ENCODE measurements at regions not wholly inside any gene's neighbourhood (a gene's known extent, or its start where the extent isn't known, plus 50 kb on each side); places are given as distances from the start of the nearest gene placed in this dataset.
"Not testable (repeated sequence)": the region's sequence is repeated elsewhere in the genome, so short reads cannot be mapped to it uniquely, and the experiment has no call there.

GRCh38 chr4:160570271-160570670 lies 1467.4 kb downstream of the RAPGEF2 start:
- Histone ChIP-seq H3K9me3 (ENCODE audit: insufficient read depth, low read length, severe bottlenecking) (no peaks in the 10 kb centered on the region), H3K4me2 (ENCODE audit: insufficient read depth, low read length) (no peak overlapping the region), H3K4me1 (ENCODE audit: insufficient read depth, low read length) (no peaks in the 10 kb centered on the region), H3K36me3 (ENCODE audit: insufficient read depth, low read length) (no peaks in the 10 kb centered on the region), H3K9ac (ENCODE audit: low read depth, low read length) (no peak overlapping the region), H2AFZ (ENCODE audit: low read depth, low read length) (no peak overlapping the region), H3K79me2 (ENCODE audit: insufficient read depth, low read length) (no peaks in the 10 kb centered on the region), H3K27me3 (ENCODE audit: insufficient read depth, low read length, poor library complexity) (no peaks in the 10 kb centered on the region), H3K27ac (ENCODE audit: low read length) (no peak overlapping the region), H3K4me3 (ENCODE audit: low read depth in 1 of 2, low read length in 2 of 2) (no peak overlapping the region), H4K20me1 (ENCODE audit: insufficient read depth, low read length) (no peaks in the 10 kb centered on the region)
- DNase-seq = no peak
- TF ChIP-seq EZH2 (IDR thresholded peaks at IDR 0.05; ENCODE audit: borderline replicate concordance, low read depth, low read length, severe bottlenecking) = no peak
- TF ChIP-seq, protein P1, sequence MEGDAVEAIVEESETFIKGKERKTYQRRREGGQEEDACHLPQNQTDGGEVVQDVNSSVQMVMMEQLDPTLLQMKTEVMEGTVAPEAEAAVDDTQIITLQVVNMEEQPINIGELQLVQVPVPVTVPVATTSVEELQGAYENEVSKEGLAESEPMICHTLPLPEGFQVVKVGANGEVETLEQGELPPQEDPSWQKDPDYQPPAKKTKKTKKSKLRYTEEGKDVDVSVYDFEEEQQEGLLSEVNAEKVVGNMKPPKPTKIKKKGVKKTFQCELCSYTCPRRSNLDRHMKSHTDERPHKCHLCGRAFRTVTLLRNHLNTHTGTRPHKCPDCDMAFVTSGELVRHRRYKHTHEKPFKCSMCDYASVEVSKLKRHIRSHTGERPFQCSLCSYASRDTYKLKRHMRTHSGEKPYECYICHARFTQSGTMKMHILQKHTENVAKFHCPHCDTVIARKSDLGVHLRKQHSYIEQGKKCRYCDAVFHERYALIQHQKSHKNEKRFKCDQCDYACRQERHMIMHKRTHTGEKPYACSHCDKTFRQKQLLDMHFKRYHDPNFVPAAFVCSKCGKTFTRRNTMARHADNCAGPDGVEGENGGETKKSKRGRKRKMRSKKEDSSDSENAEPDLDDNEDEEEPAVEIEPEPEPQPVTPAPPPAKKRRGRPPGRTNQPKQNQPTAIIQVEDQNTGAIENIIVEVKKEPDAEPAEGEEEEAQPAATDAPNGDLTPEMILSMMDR (IDR thresholded peaks at IDR 0.05; ENCODE audit: borderline replicate concordance, extremely low read depth, low read length, poor library complexity, severe bottlenecking) = no peak
- ATAC-seq (ENCODE audit: insufficient read depth, low read depth) = no peak

GRCh38 chr4:160574272-160574671 lies 1471.4 kb downstream of the RAPGEF2 start:
- not testable (repeated sequence) for H3K4me2 ChIP-seq (ENCODE audit: insufficient read depth, low read length); H4K20me1 ChIP-seq (ENCODE audit: insufficient read depth, low read length); H3K4me1 ChIP-seq (ENCODE audit: insufficient read depth, low read length); H3K4me3 ChIP-seq (ENCODE audit: low read depth in 1 of 2, low read length in 2 of 2); H3K36me3 ChIP-seq (ENCODE audit: insufficient read depth, low read length); H3K9me3 ChIP-seq (ENCODE audit: insufficient read depth, low read length, severe bottlenecking); H2AFZ ChIP-seq (ENCODE audit: low read depth, low read length); DNase-seq; H3K27me3 ChIP-seq (ENCODE audit: insufficient read depth, low read length, poor library complexity); ATAC-seq (ENCODE audit: insufficient read depth, low read depth); H3K9ac ChIP-seq (ENCODE audit: low read depth, low read length); H3K27ac ChIP-seq (ENCODE audit: low read length); H3K79me2 ChIP-seq (ENCODE audit: insufficient read depth, low read length)

DNA sequence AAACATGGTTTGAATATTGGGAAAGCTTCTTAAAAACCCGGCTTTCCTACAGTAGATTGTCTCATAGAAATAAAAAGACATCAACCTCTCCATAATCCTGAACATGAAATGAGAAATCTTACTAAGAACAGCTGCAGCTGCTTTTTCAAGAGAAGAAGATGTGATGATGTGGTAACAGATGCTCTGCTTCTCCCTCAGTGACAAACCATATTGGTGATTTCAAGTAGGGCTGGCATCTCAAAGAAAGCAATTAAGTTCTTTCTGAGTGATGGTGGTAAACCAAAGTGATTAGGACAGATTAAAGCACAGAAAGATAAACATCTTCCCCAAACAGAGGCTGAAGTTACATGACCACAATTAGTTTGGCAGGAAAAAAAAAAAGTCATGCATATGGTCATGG lies 1477.7 kb downstream of the RAPGEF2 start:
- Histone ChIP-seq H3K4me2 (ENCODE audit: insufficient read depth, low read length) (no peak overlapping the region), H3K79me2 (ENCODE audit: insufficient read depth, low read length) (no peaks in the 10 kb centered on the region), H3K9me3 (ENCODE audit: insufficient read depth, low read length, severe bottlenecking) (no peaks in the 10 kb centered on the region), H3K36me3 (ENCODE audit: insufficient read depth, low read length) (no peaks in the 10 kb centered on the region), H3K4me1 (ENCODE audit: insufficient read depth, low read length) (no peaks in the 10 kb centered on the region), H3K27ac (ENCODE audit: low read length) (no peak overlapping the region), H4K20me1 (ENCODE audit: insufficient read depth, low read length) (no peaks in the 10 kb centered on the region), H3K9ac (ENCODE audit: low read depth, low read length) (no peak overlapping the region), H2AFZ (ENCODE audit: low read depth, low read length) (no peak overlapping the region), H3K4me3 (ENCODE audit: low read depth in 1 of 2, low read length in 2 of 2) (no peak overlapping the region), H3K27me3 (ENCODE audit: insufficient read depth, low read length, poor library complexity) (no peaks in the 10 kb centered on the region)
- TF ChIP-seq EZH2 (IDR thresholded peaks at IDR 0.05; ENCODE audit: borderline replicate concordance, low read depth, low read length, severe bottlenecking) = no peak
- TF ChIP-seq, protein P1 (IDR thresholded peaks at IDR 0.05; ENCODE audit: borderline replicate concordance, extremely low read depth, low read length, poor library complexity, severe bottlenecking) = no peak
- DNase-seq = no peak
- ATAC-seq (ENCODE audit: insufficient read depth, low read depth) = no peak

DNA sequence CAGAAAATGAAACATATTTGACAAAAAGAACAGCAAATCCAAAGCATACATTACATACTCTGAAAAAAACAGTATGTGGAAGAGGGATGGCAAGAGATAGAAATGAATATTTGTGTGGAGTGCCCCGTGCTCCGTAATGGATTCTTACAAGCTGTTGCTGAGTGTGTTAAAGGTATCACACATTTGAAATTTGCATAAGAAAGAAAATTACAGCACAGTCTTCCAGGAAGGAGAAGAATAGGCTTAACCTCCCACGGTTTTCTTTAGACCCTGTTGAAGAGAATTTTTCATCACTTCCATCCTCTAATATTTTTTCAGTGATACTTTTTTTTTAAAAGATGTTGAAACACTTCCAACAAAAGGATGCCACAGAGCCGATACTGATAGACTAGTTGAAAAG lies 1489.4 kb downstream of the RAPGEF2 start:
- Histone ChIP-seq H3K36me3 (ENCODE audit: insufficient read depth, low read length) (no peaks in the 10 kb centered on the region), H4K20me1 (ENCODE audit: insufficient read depth, low read length) (no peaks in the 10 kb centered on the region), H2AFZ (ENCODE audit: low read depth, low read length) (no peak overlapping the region), H3K27ac (ENCODE audit: low read length) (no peak overlapping the region), H3K9me3 (ENCODE audit: insufficient read depth, low read length, severe bottlenecking) (no peaks in the 10 kb centered on the region), H3K27me3 (ENCODE audit: insufficient read depth, low read length, poor library complexity) (no peaks in the 10 kb centered on the region), H3K4me2 (ENCODE audit: insufficient read depth, low read length) (no peak overlapping the region), H3K9ac (ENCODE audit: low read depth, low read length) (no peak overlapping the region), H3K4me1 (ENCODE audit: insufficient read depth, low read length) (no peaks in the 10 kb centered on the region), H3K4me3 (ENCODE audit: low read depth in 1 of 2, low read length in 2 of 2) (no peak overlapping the region), H3K79me2 (ENCODE audit: insufficient read depth, low read length) (no peaks in the 10 kb centered on the region)
- TF ChIP-seq EZH2 (IDR thresholded peaks at IDR 0.05; ENCODE audit: borderline replicate concordance, low read depth, low read length, severe bottlenecking) = no peak
- TF ChIP-seq, protein P1 (IDR thresholded peaks at IDR 0.05; ENCODE audit: borderline replicate concordance, extremely low read depth, low read length, poor library complexity, severe bottlenecking) = no peak
- ATAC-seq (ENCODE audit: insufficient read depth, low read depth) (no peak), DNase-seq (no peak)
